OCI-LY7 (cell line): ENCODE measurements at regions not wholly inside any gene's neighbourhood (a gene's known extent, or its start where the extent isn't known, plus 50 kb on each side); places are given as distances from the start of the nearest gene placed in this dataset.

Experiments used
- BruUV-seq: library from RNA; stranded (reverse); fragments of 400-500 nt; replicated peaks from 2 replicates; lab custom pipeline; 2021; lab: Mats Ljungman, UMichigan
- CTCF ChIA-PET: fragments of 300-600 bp; sonication (Branson Sonifier 250); formaldehyde crosslinking; loops from one replicate; lab custom pipeline; 2022; ENCODE audit warnings: antibody characterized with exemption; ENCODE audit not compliant: unreplicated experiment; lab: Charles Lee
- POLR2A ChIA-PET: fragments of 300-600 bp; sonication (Branson Sonifier 250); formaldehyde crosslinking; loops from one replicate; lab custom pipeline; 2022; ENCODE audit warnings: antibody characterized with exemption; lab: Charles Lee
- DNase-seq: peaks from one replicate; pipeline ENCODE4 v3.0.0-alpha.2; 2015; ENCODE audit warnings: low spot score
- H2AFZ ChIP-seq: fragments of 200-600 bp; sonication (generic), shearing (Covaris generic); 2 replicates; pipeline ENCODE4 v1.6.1; 2014; ENCODE audit warnings: mild to moderate bottlenecking, antibody characterized with exemption, low read length, moderate library complexity
- H3K27ac ChIP-seq: fragments of 200-600 bp; sonication (generic); 2 replicates; pipeline ENCODE4 v1.5.1; 2014; ENCODE audit warnings: mixed run types, low read depth, mild to moderate bottlenecking, moderate library complexity, low read length, inconsistent platforms; ENCODE audit not compliant: poor library complexity, severe bottlenecking
- H3K36me3 ChIP-seq: fragments of 200-600 bp; sonication (generic); 2 replicates; pipeline ENCODE4 v1.6.1; 2014; ENCODE audit warnings: mild to moderate bottlenecking, antibody characterized with exemption, low read length, moderate library complexity, mixed read lengths; ENCODE audit not compliant: insufficient read depth
- H3K4me1 ChIP-seq: fragments of 200-600 bp; sonication (generic); 2 replicates; pipeline ENCODE4 v1.5.1; 2014; ENCODE audit warnings: mild to moderate bottlenecking, low read length; ENCODE audit not compliant: insufficient read depth, poor library complexity, severe bottlenecking
- H3K4me2 ChIP-seq: fragments of 200-600 bp; sonication (generic); 2 replicates; pipeline ENCODE4 v1.6.1; 2014; ENCODE audit warnings: mild to moderate bottlenecking, low read length
- H3K4me3 ChIP-seq: fragments of 200-600 bp; sonication (generic); 2 replicates; pipeline ENCODE4 v1.5.1; 2014; ENCODE audit warnings: mild to moderate bottlenecking, low read depth, low read length; ENCODE audit not compliant: poor library complexity, severe bottlenecking
- H3K79me2 ChIP-seq: fragments of 200-600 bp; sonication (generic); 2 replicates; pipeline ENCODE4 v1.6.1; 2016; ENCODE audit warnings: low read depth, mild to moderate bottlenecking, low read length, moderate library complexity, mixed read lengths; ENCODE audit not compliant: insufficient read depth
- H3K9me2 ChIP-seq: fragments of 200-600 bp; sonication (generic); 2 replicates; pipeline ENCODE4 v1.6.1; 2016; ENCODE audit warnings: mild to moderate bottlenecking, low read length, mixed read lengths; ENCODE audit not compliant: insufficient read depth
- H3K9me3 ChIP-seq: fragments of 200-600 bp; sonication (generic); 2 replicates; pipeline ENCODE4 v1.6.1; 2014; ENCODE audit warnings: mild to moderate bottlenecking, mixed run types, low read length, mixed read lengths
- H4K20me1 ChIP-seq: fragments of 200-600 bp; sonication (generic); 2 replicates; pipeline ENCODE4 v1.6.1; 2014; ENCODE audit warnings: mild to moderate bottlenecking, antibody characterized with exemption, low read length, moderate library complexity, mixed read lengths; ENCODE audit not compliant: insufficient read depth
- CTCF ChIP-seq: fragments of 200-600 bp; sonication (generic); conservative IDR thresholded peaks from 2 replicates; pipeline ENCODE4 v1.5.1; 2014; ENCODE audit warnings: mild to moderate bottlenecking, antibody characterized with exemption, low read length, moderate library complexity, mixed read lengths
- EZH2phosphoT487 ChIP-seq: fragments of 200-600 bp; sonication (generic); IDR thresholded peaks from 2 replicates; pipeline ENCODE4 v1.6.1; 2018; ENCODE audit warnings: low read depth, borderline replicate concordance, mild to moderate bottlenecking, mixed run types, antibody characterized with exemption, low read length, moderate library complexity, mixed read lengths
- intact Hi-C: fragments of 100-400 bp; cut with micrococcal nuclease; formaldehyde crosslinking; loops from one replicate; pipeline ENCODE4 v1.10.0; 2022; ENCODE audit not compliant: unreplicated experiment

GRCh38 chr2:184304006-184304405, 294.3 kb upstream of the ZNF804A start:
- Histone ChIP-seq H3K9me2 (no peaks in the 10 kb centered on the region), H3K9me3 (no peaks in the 10 kb centered on the region), H3K36me3 (no peaks in the 10 kb centered on the region), H2AFZ (no peak overlapping the region), H3K4me2 (no peak overlapping the region), H3K4me3 (no peak overlapping the region), H3K27ac (no peak overlapping the region), H3K79me2 (no peaks in the 10 kb centered on the region), H3K4me1 (no peaks in the 10 kb centered on the region), H4K20me1 (no peaks in the 10 kb centered on the region)
- ChIA-PET CTCF (no interaction called here), POLR2A (interaction anchor here (0.8 kb wide), 1 partner anchor 47 kb away, joined by 3 read pairs; no protein-coding TSS in a partner anchor)
- DNase-seq: no peak
- TF ChIP-seq EZH2phosphoT487 (no peak), CTCF (no peak)
- intact Hi-C loops: no loop called here
- BruUV-seq: no TSS peak

DNA sequence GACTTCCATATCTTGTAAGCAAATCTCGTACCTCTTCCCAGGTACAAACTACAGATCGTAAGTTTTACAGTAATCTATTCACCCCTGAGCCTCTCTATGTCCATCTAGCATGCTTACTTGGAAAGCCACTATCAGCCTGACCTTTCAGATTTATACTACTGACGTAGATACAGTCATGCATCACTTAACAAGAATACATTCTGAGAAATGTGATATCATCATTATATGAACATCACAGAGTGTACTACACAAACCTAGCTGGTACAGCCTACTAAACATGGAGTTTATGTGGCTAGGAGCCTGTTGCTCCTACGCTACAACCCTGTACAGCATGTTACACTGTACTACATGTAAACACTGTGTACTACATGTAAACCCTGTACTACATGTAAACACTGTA, 293.2 kb upstream of the ZNF804A start:
- no peaks in the 10 kb centered on the region for H3K9me2 ChIP-seq
- no peak overlapping the region for H2AFZ ChIP-seq
- CTCF ChIA-PET: no interaction called here
- H3K4me2 ChIP-seq: no peak overlapping the region
- no peaks in the 10 kb centered on the region for H3K4me1 ChIP-seq
- intact Hi-C loops: no loop called here
- DNase-seq: no peak
- no peak for TF ChIP-seq EZH2phosphoT487
- no peak for TF ChIP-seq CTCF
- H3K79me2 ChIP-seq: no peaks in the 10 kb centered on the region
- no TSS peak for BruUV-seq
- H4K20me1 ChIP-seq: no peaks in the 10 kb centered on the region
- H3K36me3 ChIP-seq: no peaks in the 10 kb centered on the region
- no peak overlapping the region for H3K4me3 ChIP-seq
- no peaks in the 10 kb centered on the region for H3K9me3 ChIP-seq
- POLR2A ChIA-PET: interaction anchor here (0.6 to 1.5 kb wide), 2 partner anchors 10 to 457 kb away, joined by 3 to 4 read pairs; no protein-coding TSS in a partner anchor
- no peak overlapping the region for H3K27ac ChIP-seq

DNA sequence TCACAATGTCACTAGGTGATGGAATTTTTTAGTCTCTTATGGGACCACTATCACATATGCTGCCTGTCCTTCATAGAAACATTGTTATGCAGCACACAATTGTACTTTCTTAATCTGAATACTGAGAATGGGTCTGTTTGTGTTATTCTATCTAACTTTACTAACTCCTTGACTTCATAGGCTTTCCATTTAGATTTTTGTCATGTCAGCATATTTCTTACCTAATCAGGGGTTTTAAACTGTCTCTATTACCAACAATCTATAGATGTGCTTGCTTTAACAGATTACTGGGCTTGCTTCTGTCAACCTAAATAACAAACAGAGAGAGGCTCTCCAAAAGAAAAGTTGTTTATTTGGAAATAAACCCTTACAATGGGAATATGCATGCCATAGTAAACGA, 289.6 kb upstream of the ZNF804A start:
- Histone ChIP-seq H4K20me1 (no peaks in the 10 kb centered on the region), H3K27ac (no peak overlapping the region), H3K4me1 (no peaks in the 10 kb centered on the region), H3K36me3 (no peaks in the 10 kb centered on the region), H3K79me2 (no peaks in the 10 kb centered on the region), H2AFZ (no peak overlapping the region), H3K4me3 (no peak overlapping the region), H3K9me3 (no peaks in the 10 kb centered on the region), H3K9me2 (no peaks in the 10 kb centered on the region), H3K4me2 (no peak overlapping the region)
- no TSS peak for BruUV-seq
- POLR2A ChIA-PET: no interaction called here
- intact Hi-C loops: no loop called here
- TF ChIP-seq CTCF: no peak
- DNase-seq: no peak
- CTCF ChIA-PET: no interaction called here
